D341Med (cell line): ENCODE measurements at regions not wholly inside any gene's neighbourhood (a gene's known extent, or its start where the extent isn't known, plus 50 kb on each side); places are given as distances from the start of the nearest gene placed in this dataset.

Source experiments
- DNase-seq: peaks from one replicate; pipeline ENCODE4 v3.0.0; 2012; ENCODE audit warnings: low spot score

- DNase-seq: no peak
Observed at GRCh38 chr4:3382251-3382650, 59.5 kb upstream of the HGFAC start.

GRCh38 chr4:3384391-3384770 lies 57.4 kb upstream of the HGFAC start:
- no peak for DNase-seq

GRCh38 chr4:3384771-3385710 lies 56.7 kb upstream of the HGFAC start:
- peak; percentile 21 for DNase-seq

- DNase-seq: peak; percentile 22
Observed at GRCh38 chr4:3385711-3386420, 55.9 kb upstream of the HGFAC start.

GRCh38 chr4:3386526-3386925 lies 55.2 kb upstream of the HGFAC start:
- no peak for DNase-seq

- DNase-seq: no peak
Observed at GRCh38 chr4:3387154-3387942, 54.4 kb upstream of the HGFAC start.

GRCh38 chr4:3387943-3388361 lies 53.8 kb upstream of the HGFAC start:
- DNase-seq: no peak

- no peak for DNase-seq
Observed at GRCh38 chr4:3388471-3389232, 53.1 kb upstream of the HGFAC start.

- DNase-seq: no peak
Observed at GRCh38 chr4:3389233-3390215, 52.2 kb upstream of the HGFAC start.

- no peak for DNase-seq
Observed at GRCh38 chr4:3390288-3390811, 51.4 kb upstream of the HGFAC start.

GRCh38 chr4:3391422-3391821 lies 50.3 kb upstream of the HGFAC start:
- DNase-seq: no peak
